KMS-11 (cell line): ENCODE measurements at regions not wholly inside any gene's neighbourhood (a gene's known extent, or its start where the extent isn't known, plus 50 kb on each side); places are given as distances from the start of the nearest gene placed in this dataset.

ENCODE experiments used
- H2AFZ ChIP-seq: fragments of 200-600 bp; sonication (generic); 2 replicates; pipeline ENCODE4 v1.6.1; 2016; ENCODE audit warnings: antibody characterized with exemption, mixed run types, low read depth
- H3K27ac ChIP-seq: fragments of 200-600 bp; sonication (generic); 2 replicates; pipeline ENCODE4 v1.6.1; 2016; ENCODE audit warnings: mild to moderate bottlenecking, mixed run types
- H3K27me3 ChIP-seq: fragments of 200-600 bp; sonication (generic); 2 replicates; pipeline ENCODE4 v1.6.1; 2017; ENCODE audit warnings: mild to moderate bottlenecking, low read depth, mixed run types, moderate library complexity; ENCODE audit not compliant: insufficient read depth
- H3K36me3 ChIP-seq: fragments of 200-600 bp; sonication (generic); 2 replicates; pipeline ENCODE4 v1.6.1; 2017; ENCODE audit warnings: mild to moderate bottlenecking, mixed run types; ENCODE audit not compliant: insufficient read depth
- H3K4me1 ChIP-seq: fragments of 200-600 bp; sonication (generic); 2 replicates; pipeline ENCODE4 v1.6.1; 2016; ENCODE audit warnings: mild to moderate bottlenecking, low read depth, mixed run types; ENCODE audit not compliant: poor library complexity, severe bottlenecking
- H3K4me2 ChIP-seq: fragments of 200-600 bp; sonication (generic); 2 replicates; pipeline ENCODE4 v1.7.0; 2016; ENCODE audit warnings: mild to moderate bottlenecking, mixed run types
- H3K4me3 ChIP-seq: fragments of 200-600 bp; sonication (generic); IDR thresholded peaks from 2 replicates; pipeline ENCODE4 v1.6.1; 2017; ENCODE audit warnings: low read depth, low read length, mixed read lengths; ENCODE audit not compliant: insufficient read depth
- H3K79me2 ChIP-seq: fragments of 200-600 bp; sonication (generic); 2 replicates; pipeline ENCODE4 v1.6.1; 2016; ENCODE audit warnings: low read depth, mixed run types; ENCODE audit not compliant: insufficient read depth
- H3K9ac ChIP-seq: fragments of 200-600 bp; sonication (generic); 2 replicates; pipeline ENCODE4 v1.6.1; 2016; ENCODE audit warnings: mild to moderate bottlenecking, mixed run types
- H4K20me1 ChIP-seq: fragments of 200-600 bp; sonication (generic); 2 replicates; pipeline ENCODE4 v1.6.1; 2016; ENCODE audit warnings: mild to moderate bottlenecking, mixed run types; ENCODE audit not compliant: insufficient read depth
- CTCF ChIP-seq: fragments of 200-600 bp; sonication (generic); conservative IDR thresholded peaks from 2 replicates; pipeline ENCODE4 v1.6.1; 2017; ENCODE audit warnings: low read depth, mild to moderate bottlenecking, antibody characterized with exemption, low read length, moderate library complexity, mixed read lengths

- Histone ChIP-seq H3K9ac (no peak overlapping the region), H3K36me3 (no peaks in the 10 kb centered on the region), H2AFZ (no peak overlapping the region), H3K27me3 (no peaks in the 10 kb centered on the region), H3K4me3 (no peak overlapping the region), H3K27ac (no peak overlapping the region), H3K4me1 (no peaks in the 10 kb centered on the region), H3K79me2 (no peaks in the 10 kb centered on the region), H4K20me1 (no peaks in the 10 kb centered on the region), H3K4me2 (no peak overlapping the region)
- no peak for TF ChIP-seq CTCF
Measured at GRCh38 chr22:47797342-47797945, 1035.0 kb downstream of the TBC1D22A start.

- no peak for TF ChIP-seq CTCF
- no peaks in the 10 kb centered on the region for H3K27me3 ChIP-seq
- no peaks in the 10 kb centered on the region for H3K79me2 ChIP-seq
- no peak overlapping the region for H3K27ac ChIP-seq
- no peaks in the 10 kb centered on the region for H3K4me1 ChIP-seq
- H4K20me1 ChIP-seq, result no peaks in the 10 kb centered on the region
- no peak overlapping the region for H3K4me2 ChIP-seq
- no peak overlapping the region for H2AFZ ChIP-seq
- H3K9ac ChIP-seq, result no peak overlapping the region
- H3K4me3 ChIP-seq, result no peak overlapping the region
- H3K36me3 ChIP-seq, result no peaks in the 10 kb centered on the region
Measured at GRCh38 chr22:47796128-47796908, 1033.9 kb downstream of the TBC1D22A start.

- Histone ChIP-seq H3K4me3 (no peak overlapping the region), H3K27me3 (no peaks in the 10 kb centered on the region), H3K79me2 (no peaks in the 10 kb centered on the region)
Measured at GRCh38 chr22:47795477-47796127, 1033.2 kb downstream of the TBC1D22A start.

GRCh38 chr22:47794851-47795250, 1032.4 kb downstream of the TBC1D22A start:
- H2AFZ ChIP-seq, result no peak overlapping the region
- H3K9ac ChIP-seq, result no peak overlapping the region
- no peaks in the 10 kb centered on the region for H3K4me1 ChIP-seq
- no peak overlapping the region for H3K27ac ChIP-seq
- H3K79me2 ChIP-seq, result no peaks in the 10 kb centered on the region
- H3K27me3 ChIP-seq, result no peaks in the 10 kb centered on the region
- H3K36me3 ChIP-seq, result no peaks in the 10 kb centered on the region
- TF ChIP-seq CTCF, result no peak
- no peaks in the 10 kb centered on the region for H4K20me1 ChIP-seq
- H3K4me3 ChIP-seq, result no peak overlapping the region
- H3K4me2 ChIP-seq, result no peak overlapping the region

More at GRCh38 chr22:47795477-47796127, 1033.2 kb downstream of the TBC1D22A start:
- H3K9ac ChIP-seq, result no peak overlapping the region
- no peaks in the 10 kb centered on the region for H4K20me1 ChIP-seq
- no peak overlapping the region for H3K27ac ChIP-seq
- no peak overlapping the region for H2AFZ ChIP-seq
- no peak for TF ChIP-seq CTCF
- no peaks in the 10 kb centered on the region for H3K36me3 ChIP-seq
- no peak overlapping the region for H3K4me2 ChIP-seq
- H3K4me1 ChIP-seq, result no peaks in the 10 kb centered on the region
